ENCODE measurements at regions not wholly inside any gene's neighbourhood (a gene's known extent, or its start where the extent isn't known, plus 50 kb on each side); places are given as distances from the start of the nearest gene placed in this dataset.
A peak's percentile ranks its signal among the peaks of the same experiment; 100 is the strongest.

- DNase-seq = no peak
These were observed 50.4 kb upstream of the GGTA1 start for GRCh38 chr9:121550041-121550440.

GRCh38 chr9:121550569-121551512, 51.2 kb upstream of the GGTA1 start:
- peak; percentile 87 for DNase-seq

- DNase-seq = no peak
These were observed 52.5 kb upstream of the GGTA1 start for GRCh38 chr9:121551985-121552753.

GRCh38 chr9:121556082-121556481, 56.4 kb upstream of the GGTA1 start:
- no peak for DNase-seq

- DNase-seq = no peak
These were observed 56.9 kb upstream of the GGTA1 start for GRCh38 chr9:121556580-121556979.

- no peak for DNase-seq
These were observed 58.2 kb upstream of the GGTA1 start for GRCh38 chr9:121557581-121558447.

GRCh38 chr9:121558473-121558872, 58.8 kb upstream of the GGTA1 start:
- no peak for DNase-seq

- DNase-seq = no peak
These were observed 59.5 kb upstream of the GGTA1 start for GRCh38 chr9:121559183-121559582.

- DNase-seq = no peak
These were observed 61.3 kb upstream of the GGTA1 start for GRCh38 chr9:121560921-121561320.

GRCh38 chr9:121561385-121562222, 62.0 kb upstream of the GGTA1 start:
- DNase-seq = no peak

- no peak for DNase-seq
These were observed 62.7 kb upstream of the GGTA1 start for GRCh38 chr9:121562301-121562700.

GRCh38 chr9:121563425-121563824, 63.8 kb upstream of the GGTA1 start:
- no peak for DNase-seq

GRCh38 chr9:121563881-121564460, 64.3 kb upstream of the GGTA1 start:
- DNase-seq = no peak

GRCh38 chr9:121564504-121565260, 65.0 kb upstream of the GGTA1 start:
- DNase-seq = no peak

- no peak for DNase-seq
These were observed 67.1 kb upstream of the GGTA1 start for GRCh38 chr9:121566481-121567465.

- no peak for DNase-seq
These were observed 68.1 kb upstream of the GGTA1 start for GRCh38 chr9:121567500-121568342.

- no peak for DNase-seq
These were observed 69.0 kb upstream of the GGTA1 start for GRCh38 chr9:121568343-121569265.
